Mucosa of stomach (tissue), 1 donor: ENCODE measurements at regions not wholly inside any gene's neighbourhood (a gene's known extent, or its start where the extent isn't known, plus 50 kb on each side); places are given as distances from the start of the nearest gene placed in this dataset.
"Not testable (repeated sequence)": the region's sequence is repeated elsewhere in the genome, so short reads cannot be mapped to it uniquely, and the experiment has no call there.

Source experiments
- H3K27me3 ChIP-seq: one replicate; pipeline ENCODE4 v1.7.0; 2013; ENCODE audit warnings: mild to moderate bottlenecking, low read length; ENCODE audit not compliant: control insufficient read depth, insufficient read depth
- H3K36me3 ChIP-seq: one replicate; pipeline ENCODE4 v1.7.0; 2013; ENCODE audit warnings: low read length; ENCODE audit not compliant: control insufficient read depth, insufficient read depth
- H3K4me1 ChIP-seq: one replicate; pipeline ENCODE4 v1.7.0; 2013; ENCODE audit warnings: mild to moderate bottlenecking, low read length; ENCODE audit not compliant: control insufficient read depth, insufficient read depth
- H3K4me3 ChIP-seq: one replicate; pipeline ENCODE4 v1.7.0; 2013; ENCODE audit warnings: low read length
- H3K9ac ChIP-seq: one replicate; pipeline ENCODE4 v1.7.0; 2013; ENCODE audit warnings: mild to moderate bottlenecking, low read length, moderate library complexity
- H3K9me3 ChIP-seq: one replicate; pipeline ENCODE4 v1.7.0; 2013; ENCODE audit warnings: mild to moderate bottlenecking, low read length, moderate library complexity; ENCODE audit not compliant: control insufficient read depth
- donor health status: Pancreatic carcinoma.

DNA sequence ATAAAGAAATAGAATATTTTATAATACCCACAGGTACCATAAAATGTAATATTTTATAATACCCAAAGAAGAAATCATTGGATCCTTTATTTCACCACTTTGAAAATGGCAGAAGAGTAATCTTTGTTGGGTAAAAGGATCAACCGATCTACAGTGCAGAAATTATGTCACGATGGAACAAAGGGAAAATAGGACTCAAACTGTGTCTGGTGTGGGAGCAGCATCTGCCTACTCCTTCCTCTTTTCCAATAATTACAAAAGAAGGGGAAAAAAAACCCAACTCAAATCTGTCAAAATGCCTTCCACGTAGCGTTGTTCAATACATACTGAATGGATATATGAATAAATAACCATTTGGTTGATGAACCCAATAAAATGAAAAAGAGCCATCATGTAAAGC is 492.6 kb upstream of the TBL1XR1 start:
- Histone ChIP-seq H3K9me3 (no peaks in the 10 kb centered on the region), H3K27me3 (no peaks in the 10 kb centered on the region), H3K36me3 (no peaks in the 10 kb centered on the region), H3K4me1 (no peaks in the 10 kb centered on the region), H3K9ac (no peak overlapping the region), H3K4me3 (no peak overlapping the region)

DNA sequence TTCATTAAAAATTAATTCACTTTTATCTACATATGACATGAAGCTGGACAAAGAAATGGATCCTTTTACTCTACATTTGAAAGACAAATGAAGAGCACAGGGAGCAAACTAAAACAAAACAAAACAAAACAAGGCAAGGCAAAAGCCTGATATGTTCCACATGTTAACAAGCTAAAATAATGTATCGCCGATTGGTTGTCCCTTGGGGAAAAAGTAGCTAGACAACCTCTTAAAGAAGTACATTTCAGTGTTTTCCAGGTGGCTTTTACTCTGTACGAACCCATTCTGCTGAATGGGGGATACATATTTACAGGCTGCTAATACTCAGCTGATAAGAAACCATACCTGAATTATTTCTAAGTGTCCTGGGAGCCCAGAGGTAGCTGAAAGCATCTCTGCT is 493.0 kb upstream of the TBL1XR1 start:
- H3K4me3 ChIP-seq, result no peak overlapping the region
- H3K36me3 ChIP-seq, result no peaks in the 10 kb centered on the region
- H3K9me3 ChIP-seq, result no peaks in the 10 kb centered on the region
- H3K9ac ChIP-seq, result no peak overlapping the region
- H3K27me3 ChIP-seq, result no peaks in the 10 kb centered on the region
- no peaks in the 10 kb centered on the region for H3K4me1 ChIP-seq

GRCh38 chr3:177692304-177692975 is 495.2 kb upstream of the TBL1XR1 start:
- no peaks in the 10 kb centered on the region for H3K4me1 ChIP-seq

DNA sequence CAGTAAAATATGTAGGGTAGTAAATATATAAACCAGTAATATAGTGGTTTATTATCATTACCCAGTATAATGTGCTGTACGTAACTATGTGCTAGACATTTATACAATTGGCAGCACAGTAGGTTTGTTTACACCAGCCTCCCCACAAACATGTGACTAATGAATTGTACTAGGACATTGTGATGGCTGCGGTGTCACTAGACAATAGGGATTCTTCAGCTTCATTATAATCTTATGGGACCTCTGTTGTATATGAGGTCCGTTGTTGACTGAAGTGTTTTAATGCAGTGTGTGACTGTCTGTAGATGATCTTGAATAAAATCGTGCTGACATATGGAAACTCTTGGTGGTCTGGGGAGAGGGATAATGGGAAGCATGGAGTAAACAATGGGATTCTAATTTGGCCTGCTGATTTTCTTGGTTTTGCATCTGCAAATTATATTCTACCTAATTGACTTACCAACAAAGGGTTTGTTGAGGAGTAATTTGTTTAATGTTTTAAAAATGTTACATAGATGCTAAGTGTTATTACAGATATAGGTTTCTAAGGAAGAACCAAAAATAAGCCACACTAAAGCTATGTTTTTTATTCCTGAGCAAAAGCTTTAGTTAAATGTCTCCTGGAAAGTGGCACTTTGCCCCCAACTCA is 496.5 kb upstream of the TBL1XR1 start:
- H3K36me3 ChIP-seq, result no peaks in the 10 kb centered on the region
- no peaks in the 10 kb centered on the region for H3K9me3 ChIP-seq
- H3K27me3 ChIP-seq, result no peaks in the 10 kb centered on the region
- no peaks in the 10 kb centered on the region for H3K4me1 ChIP-seq
- H3K4me3 ChIP-seq, result no peak overlapping the region
- no peak overlapping the region for H3K9ac ChIP-seq

More at GRCh38 chr3:177692304-177692975, 495.2 kb upstream of the TBL1XR1 start:
- Histone ChIP-seq H3K36me3 (no peaks in the 10 kb centered on the region), H3K9ac (no peak overlapping the region), H3K4me3 (no peak overlapping the region), H3K9me3 (no peaks in the 10 kb centered on the region), H3K27me3 (no peaks in the 10 kb centered on the region)

- Histone ChIP-seq H3K9me3 (no peaks in the 10 kb centered on the region), H3K4me3 (no peak overlapping the region), H3K9ac (no peak overlapping the region), H3K4me1 (no peaks in the 10 kb centered on the region), H3K36me3 (no peaks in the 10 kb centered on the region), H3K27me3 (no peaks in the 10 kb centered on the region)
Observed at GRCh38 chr3:177694316-177694715, 497.0 kb upstream of the TBL1XR1 start.

DNA sequence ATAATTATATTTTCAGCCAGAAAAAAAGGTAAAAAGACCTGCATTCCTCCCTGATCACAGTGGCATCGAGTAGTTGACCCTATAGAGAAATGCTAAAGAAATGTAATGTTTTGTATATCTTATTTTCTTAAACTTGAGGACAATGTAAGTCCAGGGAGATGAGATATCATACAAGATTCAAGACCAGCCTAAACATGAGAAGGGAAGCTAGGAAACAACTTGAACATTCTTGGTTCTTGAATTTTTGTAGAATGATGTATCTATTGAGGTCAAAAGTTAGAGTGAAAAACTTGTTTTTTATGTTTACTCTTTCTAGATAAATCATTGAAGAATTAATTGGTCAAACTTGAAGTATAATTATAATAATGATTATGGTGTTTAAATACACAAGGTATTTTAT is 497.7 kb upstream of the TBL1XR1 start:
- Histone ChIP-seq H3K9me3 (no peaks in the 10 kb centered on the region), H3K36me3 (no peaks in the 10 kb centered on the region), H3K4me3 (no peak overlapping the region)

DNA sequence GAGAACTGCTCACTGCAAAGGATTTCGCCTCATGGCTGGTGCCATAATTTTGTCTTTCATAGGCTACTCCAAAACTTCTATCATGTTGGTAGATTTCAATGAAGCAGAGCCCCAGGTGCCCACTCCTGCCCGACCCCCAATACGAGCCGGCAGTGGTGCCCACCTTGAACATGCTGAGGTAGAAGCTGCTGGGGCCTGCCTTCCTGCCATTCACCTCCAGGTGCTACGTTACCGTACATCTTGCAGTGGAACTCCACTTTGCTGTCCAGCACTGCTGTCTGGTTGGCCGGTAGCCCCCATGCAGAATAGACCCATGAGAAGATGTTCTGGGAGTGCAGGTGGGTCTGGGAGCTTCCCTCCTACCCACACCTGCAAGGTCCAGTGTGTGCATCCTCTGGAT is 502.8 kb upstream of the TBL1XR1 start:
- Histone ChIP-seq H3K4me1 (no peaks in the 10 kb centered on the region), H3K27me3 (no peaks in the 10 kb centered on the region), H3K4me3 (no peak overlapping the region), H3K9ac (no peak overlapping the region), H3K9me3 (no peaks in the 10 kb centered on the region), H3K36me3 (no peaks in the 10 kb centered on the region)

More for the DNA sequence above, 497.7 kb upstream of the TBL1XR1 start:
- H3K27me3 ChIP-seq, result no peaks in the 10 kb centered on the region
- H3K4me1 ChIP-seq, result no peaks in the 10 kb centered on the region
- H3K9ac ChIP-seq, result no peak overlapping the region

DNA sequence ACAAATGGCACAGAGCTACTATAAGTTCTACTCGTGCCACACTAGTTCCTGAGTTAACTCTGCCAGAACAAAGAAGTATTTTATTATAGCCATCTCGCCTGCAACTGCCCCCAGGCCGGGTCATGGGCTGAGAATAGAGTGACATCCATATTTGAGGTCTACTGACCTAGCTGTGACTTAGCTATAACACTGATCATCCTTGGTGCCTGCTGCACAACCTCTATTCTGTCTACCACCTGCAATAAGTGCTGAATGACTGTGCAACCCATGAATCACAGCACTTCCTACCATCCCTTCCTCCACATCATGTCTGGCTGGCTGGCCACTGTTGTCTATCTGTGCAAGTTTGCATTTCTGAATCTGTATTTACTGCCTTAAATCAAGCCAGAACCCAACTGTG is 506.5 kb upstream of the TBL1XR1 start:
- Histone ChIP-seq H3K9me3 (no peaks in the 10 kb centered on the region), H3K27me3 (no peaks in the 10 kb centered on the region), H3K4me3 (no peak overlapping the region), H3K9ac (no peak overlapping the region), H3K36me3 (no peaks in the 10 kb centered on the region), H3K4me1 (no peaks in the 10 kb centered on the region)

GRCh38 chr3:177705976-177706823 is 508.9 kb upstream of the TBL1XR1 start:
- Histone ChIP-seq H3K36me3 (no peaks in the 10 kb centered on the region), H3K27me3 (no peaks in the 10 kb centered on the region), H3K4me1 (no peaks in the 10 kb centered on the region), H3K4me3 (no peak overlapping the region), H3K9me3 (no peaks in the 10 kb centered on the region), H3K9ac (no peak overlapping the region)

GRCh38 chr3:177709470-177709869 is 512.2 kb upstream of the TBL1XR1 start:
- H3K9me3 ChIP-seq, H3K4me1 ChIP-seq, H3K9ac ChIP-seq, H3K36me3 ChIP-seq, H3K27me3 ChIP-seq, H3K4me3 ChIP-seq: not testable (repeated sequence)

- Histone ChIP-seq H3K4me3 (no peak overlapping the region), H3K9ac (no peak overlapping the region), H3K36me3 (no peaks in the 10 kb centered on the region), H3K4me1 (no peaks in the 10 kb centered on the region), H3K27me3 (no peaks in the 10 kb centered on the region), H3K9me3 (no peaks in the 10 kb centered on the region)
Observed at GRCh38 chr3:177710506-177710905, 513.2 kb upstream of the TBL1XR1 start.

DNA sequence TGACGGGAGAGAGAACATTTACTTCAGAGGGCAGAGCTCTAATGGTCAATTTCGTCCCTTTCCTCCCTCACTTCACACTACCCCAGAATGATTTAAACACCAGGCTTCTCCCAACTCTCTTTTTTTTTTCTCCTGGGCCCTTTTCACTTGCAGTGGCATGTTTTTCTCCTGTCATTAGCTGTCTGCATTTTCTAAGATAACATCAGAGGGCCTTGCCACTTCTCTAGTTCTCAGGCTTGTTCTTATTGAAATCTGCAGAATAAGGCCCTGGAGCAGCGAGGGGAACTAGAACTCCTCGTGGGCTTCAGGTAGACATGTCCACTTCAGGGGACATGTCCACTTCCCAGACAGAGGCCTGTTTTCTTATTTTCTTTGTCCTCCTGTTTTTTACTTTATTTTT is 514.4 kb upstream of the TBL1XR1 start:
- Histone ChIP-seq H3K4me1 (no peaks in the 10 kb centered on the region), H3K4me3 (no peak overlapping the region), H3K9ac (no peak overlapping the region), H3K27me3 (no peaks in the 10 kb centered on the region), H3K9me3 (no peaks in the 10 kb centered on the region), H3K36me3 (no peaks in the 10 kb centered on the region)
